GM12872 (cell line): ENCODE measurements at regions not wholly inside any gene's neighbourhood (a gene's known extent, or its start where the extent isn't known, plus 50 kb on each side); places are given as distances from the start of the nearest gene placed in this dataset.

Experiments
- CTCF ChIP-seq: IDR thresholded peaks from 3 replicates; pipeline ENCODE4 v1.5.1; 2011; ENCODE audit warnings: low read depth, mild to moderate bottlenecking, low read length, moderate library complexity; ENCODE audit not compliant: insufficient read depth

- no peak for TF ChIP-seq CTCF
These were observed 798.3 kb downstream of the MAT2B start for GRCh38 chr5:164303646-164304215.

- TF ChIP-seq CTCF = no peak
These were observed 801.2 kb downstream of the MAT2B start for GRCh38 chr5:164306662-164307061.

- TF ChIP-seq CTCF = no peak
These were observed 807.4 kb downstream of the MAT2B start for GRCh38 chr5:164312801-164313200.

- no peak for TF ChIP-seq CTCF
These were observed 812.3 kb downstream of the MAT2B start for GRCh38 chr5:164317676-164318075.

GRCh38 chr5:164319161-164319560 is 813.7 kb downstream of the MAT2B start:
- no peak for TF ChIP-seq CTCF

- TF ChIP-seq CTCF = no peak
These were observed 818.8 kb downstream of the MAT2B start for GRCh38 chr5:164324239-164324638.

GRCh38 chr5:164326219-164326618 is 820.8 kb downstream of the MAT2B start:
- TF ChIP-seq CTCF = peak; percentile 49
